HG03575 (cell line): ENCODE measurements at regions not wholly inside any gene's neighbourhood (a gene's known extent, or its start where the extent isn't known, plus 50 kb on each side); places are given as distances from the start of the nearest gene placed in this dataset.
"Not testable (repeated sequence)": the region's sequence is repeated elsewhere in the genome, so short reads cannot be mapped to it uniquely, and the experiment has no call there.

Experiments
- ATAC-seq: cut with Tn5 transposase; IDR thresholded peaks from one replicate; pipeline ENCODE4 v1.9.1; 2021; ENCODE audit not compliant: unreplicated experiment, insufficient number of reproducible peaks, low FRiP score; ENCODE audit errors: extremely low read depth

DNA sequence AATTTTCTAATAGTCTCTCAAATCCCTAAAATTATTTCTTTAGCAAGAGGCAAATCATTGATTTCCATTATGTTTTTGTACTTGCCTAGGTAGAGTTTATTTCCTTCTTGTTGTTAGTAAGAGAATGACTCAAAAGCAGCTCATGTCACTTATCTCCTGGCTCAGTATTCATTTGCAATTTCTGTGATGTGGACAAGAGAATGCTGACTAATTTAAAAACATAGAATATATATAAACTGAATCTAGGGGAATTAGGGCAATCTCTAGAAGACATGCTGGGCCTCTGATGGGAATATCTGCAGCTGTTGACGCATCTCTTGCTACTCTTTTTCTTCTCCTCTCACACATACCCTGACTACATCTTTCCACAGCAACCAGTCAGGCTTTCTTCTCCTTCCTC lies 130.8 kb upstream of the PRKD1 start:
- no peak for ATAC-seq

DNA sequence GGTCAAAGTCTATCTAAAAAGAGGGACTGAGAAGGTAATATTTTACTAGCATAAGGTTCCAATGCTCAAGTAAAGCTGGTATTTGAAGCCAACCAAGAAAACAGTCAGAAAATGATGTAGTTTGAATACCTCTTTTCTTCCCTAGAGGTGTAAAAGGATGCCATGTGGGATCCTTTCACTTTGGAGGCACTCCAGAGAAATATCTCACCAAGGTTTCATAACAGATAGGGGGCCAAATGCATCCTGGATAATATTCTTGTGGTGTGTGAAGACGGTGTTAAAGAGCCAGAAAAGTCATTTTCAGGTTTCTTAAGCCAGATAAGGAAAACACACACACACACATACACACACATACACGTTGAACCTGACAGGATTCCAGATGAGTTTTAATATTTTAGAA lies 136.1 kb upstream of the PRKD1 start:
- no peak for ATAC-seq

DNA sequence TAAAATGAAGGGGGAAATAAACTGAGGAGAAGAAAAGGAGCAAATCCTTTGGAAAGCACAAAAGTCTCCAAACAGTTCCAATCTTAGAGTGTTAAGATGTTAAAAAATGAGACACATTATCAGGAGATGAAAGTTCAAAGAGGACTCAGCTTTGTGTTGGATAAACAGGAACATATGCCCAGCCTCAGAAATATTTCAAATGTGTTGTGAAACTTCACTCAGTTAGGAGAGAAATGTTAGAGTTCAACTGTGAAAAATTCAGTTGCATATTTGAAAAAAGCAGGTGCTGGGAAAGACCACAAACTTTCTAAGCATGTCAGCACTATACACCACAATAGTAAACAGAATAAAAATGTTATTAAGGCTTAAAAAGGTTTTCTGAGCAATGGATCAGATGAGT lies 136.8 kb upstream of the PRKD1 start:
- no peak for ATAC-seq

DNA sequence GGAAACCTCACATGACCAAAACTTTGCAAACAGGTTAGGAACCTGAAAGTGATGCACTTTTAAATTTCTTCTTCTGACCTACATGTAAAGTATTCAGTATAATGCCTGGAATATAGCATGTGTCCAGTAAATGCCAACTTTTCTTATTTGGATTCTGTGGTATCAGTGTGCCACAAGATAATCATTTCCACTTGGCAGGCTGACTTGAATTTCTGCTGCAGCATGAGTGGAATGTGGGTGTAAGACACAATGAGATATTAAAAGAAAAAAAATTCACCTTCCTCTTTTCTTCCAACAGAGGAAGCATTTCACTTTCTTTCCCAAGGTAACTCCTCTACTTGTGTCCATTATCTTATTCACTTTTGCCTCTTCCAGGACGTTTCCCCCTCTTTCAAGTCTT lies 141.9 kb upstream of the PRKD1 start:
- no peak for ATAC-seq

DNA sequence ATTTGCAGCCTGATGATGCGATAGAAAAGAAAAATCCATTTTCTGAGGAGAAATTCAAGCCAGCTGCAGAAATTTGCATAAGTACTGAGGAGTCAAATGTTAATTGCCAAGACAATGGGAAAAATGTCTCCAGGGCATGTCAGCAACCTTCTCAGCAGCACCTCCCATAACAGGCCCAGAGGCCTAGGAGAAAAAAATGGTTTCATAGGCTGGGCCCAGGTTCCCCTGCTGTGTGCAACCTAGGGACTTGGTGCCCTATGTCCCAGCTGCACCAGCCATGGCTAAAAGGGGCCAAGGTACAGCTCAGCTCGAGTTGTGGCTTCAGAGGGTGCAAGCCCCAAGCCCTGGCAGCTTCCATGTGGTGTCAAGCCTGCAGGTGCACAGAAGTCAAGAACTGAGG lies 144.8 kb upstream of the PRKD1 start:
- ATAC-seq, result not testable (repeated sequence)

DNA sequence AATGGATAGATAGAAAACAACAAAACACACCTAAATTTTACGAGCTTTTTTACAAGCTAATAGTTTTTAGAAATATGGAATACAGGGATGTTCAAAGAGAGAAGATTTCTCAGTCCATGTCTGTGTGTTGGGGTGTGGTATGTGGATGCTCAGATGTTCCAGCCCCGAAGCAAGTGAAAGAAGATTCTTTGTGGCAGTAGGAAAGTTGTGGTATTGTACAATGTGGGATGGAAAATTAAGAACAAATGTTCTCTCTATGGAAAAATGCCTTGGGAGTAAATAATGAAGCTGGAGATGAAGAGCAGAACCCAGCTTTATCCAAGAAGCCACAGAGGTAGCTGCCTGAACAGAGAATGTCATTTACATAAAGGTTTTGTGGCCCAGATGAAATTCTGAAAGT lies 150.3 kb upstream of the PRKD1 start:
- ATAC-seq, result no peak

DNA sequence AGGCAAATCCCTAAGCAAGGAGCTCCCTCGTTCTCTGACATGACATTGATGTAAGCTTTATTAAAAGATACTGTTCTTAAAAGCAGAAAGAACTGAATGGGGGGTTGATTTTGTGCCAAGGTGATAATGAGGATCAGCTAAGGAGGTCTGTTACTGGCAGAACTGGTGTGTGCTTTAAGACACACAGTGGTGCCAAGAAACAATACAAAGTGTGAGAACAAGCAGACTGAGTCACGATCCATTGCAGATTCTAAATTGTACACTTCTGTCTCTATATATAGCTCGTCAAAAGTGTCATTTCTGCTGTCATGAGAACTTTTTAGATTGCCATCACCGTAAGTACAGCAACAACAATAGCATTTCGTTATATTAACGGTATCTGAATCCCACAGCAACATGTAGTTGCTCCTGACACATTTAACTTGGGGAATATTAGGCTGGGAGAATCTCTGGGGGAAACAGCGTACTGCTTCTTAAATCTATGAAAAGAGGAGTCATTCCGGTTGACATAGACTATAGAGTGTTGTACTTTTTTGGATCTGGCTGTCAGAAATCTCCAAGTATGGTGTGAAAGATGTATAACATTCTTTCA lies 151.3 kb upstream of the PRKD1 start:
- ATAC-seq, result no peak

DNA sequence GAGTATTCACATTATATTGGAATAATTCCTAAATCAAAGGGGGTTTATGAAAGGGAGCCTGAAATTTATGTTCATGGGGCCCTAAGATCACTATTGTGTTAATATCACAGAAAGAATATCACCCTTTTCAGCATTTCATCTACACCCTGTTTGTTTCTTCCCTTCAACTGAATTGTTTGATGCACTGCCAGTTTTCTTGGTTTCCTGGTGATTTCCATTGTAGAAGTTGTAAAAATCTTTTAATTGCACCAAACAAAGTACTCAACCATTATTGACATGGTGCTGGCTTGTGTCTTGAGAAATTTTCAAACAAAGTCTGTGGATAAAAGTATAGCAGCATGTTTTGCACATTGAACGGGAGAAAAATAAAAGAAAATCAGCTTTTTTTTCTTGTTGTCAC lies 154.8 kb upstream of the PRKD1 start:
- no peak for ATAC-seq

DNA sequence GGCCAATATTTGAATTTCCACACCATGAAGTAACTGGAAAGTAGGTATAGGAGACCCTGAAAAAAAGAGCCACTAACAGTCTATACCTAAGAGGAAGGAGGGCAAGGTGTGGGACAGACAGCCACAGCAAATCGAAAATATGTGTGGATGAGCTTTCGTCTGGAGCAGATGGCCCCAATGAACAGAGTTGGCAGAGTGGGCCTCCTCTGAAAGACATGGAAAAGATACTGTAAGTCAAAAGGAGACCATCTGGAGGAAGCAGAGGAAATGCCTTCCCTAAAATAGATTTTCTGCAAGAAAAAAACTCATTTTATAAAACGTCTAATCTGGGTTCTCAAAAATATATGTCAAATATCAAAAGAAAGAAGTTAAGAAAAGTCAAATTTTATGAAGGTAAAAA lies 157.2 kb upstream of the PRKD1 start:
- no peak for ATAC-seq

DNA sequence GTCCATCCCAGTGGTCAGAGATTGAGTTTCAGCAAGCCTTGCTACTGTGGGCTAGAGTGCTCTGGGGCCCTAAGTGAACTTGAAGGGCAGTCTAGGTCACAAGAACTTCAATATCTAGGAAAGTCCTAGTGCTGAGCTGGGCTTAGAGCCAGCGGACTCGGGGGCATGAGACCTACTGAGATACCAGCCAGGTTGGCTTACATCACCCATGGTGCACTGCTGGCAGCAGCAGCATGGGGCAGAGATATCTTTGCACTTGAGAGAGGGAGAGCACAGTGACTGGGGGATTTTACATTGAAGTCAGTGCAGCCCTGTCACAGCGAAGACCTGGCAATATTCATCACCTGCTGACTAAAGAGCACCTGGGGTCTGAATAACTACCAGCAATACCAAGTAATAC lies 158.3 kb upstream of the PRKD1 start:
- no peak for ATAC-seq

DNA sequence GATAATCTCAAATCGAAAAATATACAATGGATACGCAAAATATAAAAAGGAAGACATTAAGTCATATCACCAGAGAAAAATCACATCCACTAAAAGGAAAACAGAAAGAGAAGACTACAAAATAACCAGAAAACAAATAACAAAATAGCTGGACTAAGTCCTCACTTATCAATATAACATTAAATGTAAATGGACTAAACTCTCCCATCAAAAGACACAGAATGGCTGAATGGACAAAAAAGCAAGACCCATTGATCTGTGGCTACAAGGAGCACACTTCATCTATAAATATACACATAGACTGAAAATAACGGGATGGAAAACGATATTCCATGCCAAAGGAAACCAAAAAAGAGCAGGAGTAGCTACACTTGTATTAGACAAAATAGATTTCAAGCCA lies 161.0 kb upstream of the PRKD1 start:
- ATAC-seq, result no peak

DNA sequence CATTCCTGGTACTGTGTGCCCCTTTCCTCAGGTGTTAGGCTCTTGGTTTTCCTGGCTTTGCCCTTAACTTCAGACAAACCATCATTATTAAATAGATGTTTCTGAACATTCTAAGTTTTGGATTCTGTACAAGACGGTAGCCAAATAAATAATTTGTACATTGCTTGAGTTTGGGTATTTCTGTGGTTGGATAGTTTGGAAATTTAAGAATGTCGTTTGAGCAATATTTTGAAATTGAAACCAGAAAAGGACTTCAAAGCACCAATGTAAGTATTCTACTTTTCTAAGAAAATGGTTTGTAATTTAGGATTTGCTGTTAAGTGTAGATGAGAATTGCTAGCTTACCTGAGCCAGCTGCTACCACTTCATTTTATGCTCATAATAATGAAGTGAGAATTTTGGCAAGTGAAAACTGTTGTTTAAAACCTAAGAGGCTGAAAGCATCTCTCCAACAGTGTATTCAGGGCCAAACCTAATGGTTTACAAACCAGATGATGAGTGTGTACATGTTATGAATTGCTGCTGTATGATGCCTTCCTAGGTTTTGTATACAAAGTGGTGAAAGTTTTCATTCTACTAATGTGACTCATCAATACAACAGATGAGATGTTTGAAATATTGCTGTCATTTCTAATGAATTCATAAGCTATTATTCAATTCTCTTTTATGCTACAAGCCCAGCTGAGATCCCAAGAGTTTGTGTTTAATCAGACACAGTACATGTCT lies 181.5 kb upstream of the PRKD1 start:
- ATAC-seq, result no peak

DNA sequence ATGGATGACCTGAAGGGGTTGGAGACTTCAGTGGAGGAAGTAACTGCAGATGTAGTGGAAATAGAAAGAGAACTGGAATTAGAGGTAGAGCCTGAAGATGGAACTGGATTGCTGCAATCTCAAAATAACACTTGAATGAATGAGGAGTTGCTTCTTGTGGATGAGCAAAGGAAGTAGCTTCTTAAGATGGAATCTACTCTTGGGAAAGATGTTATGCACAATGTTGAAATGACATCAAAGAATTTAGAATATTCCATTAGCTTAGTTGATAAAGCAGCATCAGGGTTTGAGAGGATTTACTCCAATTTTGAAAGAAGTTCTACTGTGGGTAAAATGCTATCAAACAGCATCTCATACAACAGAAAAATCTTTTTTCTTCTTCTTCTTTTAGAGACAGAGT lies 186.4 kb upstream of the PRKD1 start:
- no peak for ATAC-seq

DNA sequence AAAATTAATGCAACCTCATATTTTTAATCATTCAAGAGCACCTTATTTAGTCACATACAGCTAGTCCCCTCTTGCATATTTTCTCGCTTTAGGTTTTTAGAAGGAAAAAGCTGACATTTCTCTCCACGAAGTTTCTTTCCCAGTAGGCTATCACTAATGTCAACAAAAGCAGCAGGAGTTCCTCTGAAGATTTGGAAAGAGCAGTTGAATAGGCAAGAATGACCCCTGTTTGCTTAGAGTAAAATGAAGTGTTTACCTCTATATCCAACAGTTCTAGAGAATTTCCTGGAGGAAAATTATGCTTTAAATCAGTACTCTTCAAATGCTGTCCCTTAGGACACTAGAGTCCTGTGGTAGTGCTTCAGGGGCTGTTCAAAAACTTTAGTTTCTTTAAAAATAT lies 188.1 kb upstream of the PRKD1 start:
- ATAC-seq, result no peak

DNA sequence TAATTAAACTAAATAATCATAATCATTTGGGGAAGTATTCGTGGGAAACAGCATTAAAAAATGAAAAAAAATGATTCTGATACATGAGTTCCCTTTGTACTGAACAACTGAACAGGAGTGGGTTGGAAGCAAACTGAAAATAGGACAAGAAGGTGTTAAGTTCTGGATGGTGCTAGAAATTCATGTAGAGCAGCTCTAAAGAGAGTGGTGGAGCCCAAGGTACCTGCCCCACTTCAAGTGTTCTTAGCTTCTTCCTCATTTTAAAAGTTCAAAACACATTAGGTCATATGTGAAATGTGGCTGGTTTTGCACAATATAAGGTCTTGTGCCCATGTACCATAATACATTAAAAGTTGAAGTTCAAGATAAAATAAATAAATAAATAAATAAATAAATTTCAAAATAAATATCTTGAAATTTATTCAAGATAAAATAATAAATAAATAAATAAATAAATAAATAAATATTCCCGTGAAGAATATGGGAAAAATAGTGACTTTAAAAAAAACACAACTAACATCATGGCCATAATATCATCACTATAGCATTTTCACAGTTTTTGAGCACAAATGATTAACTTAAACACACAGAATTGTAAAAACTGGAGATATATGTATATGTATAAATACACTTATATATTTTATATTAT lies 191.5 kb upstream of the PRKD1 start:
- ATAC-seq, result no peak

DNA sequence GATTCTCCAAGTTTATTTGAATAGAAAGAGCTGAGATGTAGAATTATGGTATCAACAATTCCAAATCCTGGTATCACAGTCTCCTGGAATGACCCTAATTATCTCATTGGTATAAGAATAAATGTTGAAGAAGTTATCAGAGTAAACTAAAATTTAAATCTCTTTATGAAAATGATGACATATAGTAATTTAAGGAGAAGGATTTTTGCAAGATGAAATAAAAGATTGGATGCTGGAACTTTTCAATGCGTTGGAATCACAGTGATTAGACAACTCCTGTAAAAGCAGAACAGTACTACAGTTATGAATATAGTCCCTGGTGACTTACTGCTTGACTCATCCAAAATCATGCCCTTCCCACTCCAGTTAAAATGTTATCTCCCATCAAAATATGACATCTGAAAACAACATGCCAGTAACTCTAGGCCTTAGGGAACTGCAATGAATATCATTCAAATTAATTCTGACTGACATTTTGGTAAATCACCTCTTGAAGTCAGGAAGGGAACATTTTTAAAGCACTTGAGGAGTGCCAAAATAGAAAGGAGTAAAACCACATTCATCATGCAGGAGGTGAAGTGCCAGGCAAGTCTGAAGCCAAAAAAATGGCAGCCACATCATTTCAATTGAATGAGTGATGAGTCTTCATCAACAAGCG lies 197.8 kb upstream of the PRKD1 start:
- no peak for ATAC-seq

DNA sequence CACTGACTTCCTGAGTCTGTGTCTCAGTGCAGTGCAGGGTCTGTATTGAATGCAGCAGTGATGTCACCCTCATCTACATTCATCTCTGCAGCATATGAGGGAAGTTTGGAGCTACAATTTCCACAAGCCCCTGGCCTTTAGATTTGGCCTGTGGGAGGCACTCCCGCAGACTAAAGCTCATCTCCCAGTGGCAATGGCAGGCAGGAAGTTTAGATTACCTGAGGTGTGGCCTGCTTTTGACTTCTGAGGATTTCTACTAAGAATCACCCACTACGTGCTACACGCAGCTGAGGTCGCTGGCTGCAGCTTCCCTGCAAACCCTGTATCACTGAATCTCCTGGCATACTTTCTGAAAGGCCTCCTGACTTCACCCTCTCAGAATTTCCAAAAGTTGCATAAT lies 202.2 kb upstream of the PRKD1 start:
- no peak for ATAC-seq

DNA sequence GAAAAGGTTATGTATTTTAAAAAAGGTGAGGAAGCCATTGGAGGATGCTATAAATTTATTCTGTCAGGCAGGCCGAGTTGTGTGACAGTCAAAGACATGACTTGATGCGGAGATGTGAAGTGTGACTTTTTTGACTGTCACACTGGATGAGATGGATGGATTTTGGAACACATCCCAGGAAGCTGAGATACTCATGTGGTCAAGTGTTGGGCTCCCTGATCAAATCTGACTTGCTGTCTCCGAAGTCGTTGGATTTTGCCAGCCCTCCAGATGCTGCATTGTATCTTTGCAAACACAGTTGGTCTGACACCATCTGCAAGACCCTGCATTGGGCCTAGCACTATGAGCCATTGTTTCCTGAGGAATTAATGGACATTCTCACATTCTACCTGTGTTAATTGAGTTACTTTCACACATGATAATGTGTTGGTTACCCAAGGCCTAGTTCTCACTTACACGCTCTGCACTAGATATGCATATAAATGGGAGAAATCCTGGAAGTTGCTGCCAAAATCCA lies 204.0 kb upstream of the PRKD1 start:
- no peak for ATAC-seq

DNA sequence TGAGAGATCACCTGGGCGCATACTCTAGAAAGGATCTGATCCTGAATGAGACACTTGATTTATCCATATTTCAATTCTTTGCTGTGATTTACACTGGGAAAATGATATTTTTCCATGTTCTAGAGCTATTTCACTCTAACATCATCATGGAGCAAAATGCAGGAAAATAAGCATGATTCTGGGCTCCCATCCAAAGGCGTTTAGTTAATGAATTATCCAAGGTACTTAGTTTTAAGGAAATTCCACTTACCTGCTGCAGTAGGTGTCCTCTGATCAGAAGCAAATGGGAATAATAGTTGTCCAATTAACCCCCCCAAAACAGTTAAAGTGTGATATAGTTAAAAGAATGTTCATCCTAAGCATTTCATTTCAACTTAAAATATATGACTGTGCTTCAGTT lies 204.5 kb upstream of the PRKD1 start:
- ATAC-seq, result no peak

DNA sequence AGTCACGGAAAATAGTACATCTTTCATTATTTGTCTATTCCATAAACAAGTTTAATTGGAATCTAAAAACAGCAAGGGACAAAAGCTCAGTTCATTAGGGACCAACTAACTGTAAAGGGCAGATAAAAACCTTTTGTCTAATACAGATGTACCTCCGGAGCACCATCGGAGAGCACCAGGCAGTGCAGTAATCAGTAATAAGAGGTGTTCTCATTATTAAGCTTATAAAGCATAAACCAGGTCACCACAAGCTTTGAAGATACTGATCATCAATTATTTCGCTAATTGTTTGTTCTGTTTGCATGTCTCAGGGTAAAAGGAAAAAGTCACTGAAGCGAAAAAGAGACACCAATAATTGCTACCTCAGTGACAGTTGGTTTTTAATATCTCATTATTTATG lies 207.3 kb upstream of the PRKD1 start:
- ATAC-seq, result no peak
